ENCODE measurements at regions not wholly inside any gene's neighbourhood (a gene's known extent, or its start where the extent isn't known, plus 50 kb on each side); places are given as distances from the start of the nearest gene placed in this dataset.

DNA sequence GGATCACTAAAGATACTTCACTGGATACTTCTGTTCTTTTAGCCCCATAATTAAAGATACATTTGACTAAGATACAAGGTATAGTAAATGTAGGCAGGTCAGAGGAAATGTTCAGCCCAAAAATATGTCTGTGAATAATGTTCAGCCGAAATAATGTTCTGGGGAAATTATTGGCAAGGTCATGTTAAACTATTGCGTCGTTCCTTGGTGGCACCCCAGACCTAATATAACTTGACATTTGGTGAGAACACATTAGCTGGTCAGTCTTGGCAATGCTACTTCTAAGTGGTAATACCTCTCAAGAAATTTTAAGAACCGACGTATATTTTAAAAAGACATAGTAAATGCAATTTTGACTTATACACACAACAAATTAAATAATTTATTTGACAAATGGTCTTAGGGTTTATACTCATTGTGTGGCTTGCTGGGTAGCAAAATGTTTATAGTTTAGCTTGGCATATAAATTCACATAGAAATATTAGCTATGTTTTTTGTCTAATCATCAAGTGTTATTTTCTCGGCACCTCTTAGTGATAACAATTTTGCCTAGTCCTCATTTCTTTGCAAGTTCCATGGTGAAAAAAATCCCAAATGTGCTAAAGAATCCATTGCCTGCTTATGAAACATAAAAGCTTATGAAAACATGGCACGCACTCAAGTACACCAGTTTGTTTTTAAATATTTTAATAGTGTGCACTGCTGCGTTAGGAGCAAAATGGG, 270.3 kb upstream of the NEBL start:
- no peak for ATAC-seq
- H3K36me3 Mint-ChIP-seq: no peaks in the 10 kb centered on the region
- H3K27me3 Mint-ChIP-seq: peaks cover 26% of the 10 kb centered on the region
- H3K4me1 Mint-ChIP-seq: no peaks in the 10 kb centered on the region
- H3K4me3 Mint-ChIP-seq: no peak overlapping the region
- H3K9me3 Mint-ChIP-seq: peaks cover 4% of the 10 kb centered on the region
- H3K27ac Mint-ChIP-seq: no peak overlapping the region

DNA sequence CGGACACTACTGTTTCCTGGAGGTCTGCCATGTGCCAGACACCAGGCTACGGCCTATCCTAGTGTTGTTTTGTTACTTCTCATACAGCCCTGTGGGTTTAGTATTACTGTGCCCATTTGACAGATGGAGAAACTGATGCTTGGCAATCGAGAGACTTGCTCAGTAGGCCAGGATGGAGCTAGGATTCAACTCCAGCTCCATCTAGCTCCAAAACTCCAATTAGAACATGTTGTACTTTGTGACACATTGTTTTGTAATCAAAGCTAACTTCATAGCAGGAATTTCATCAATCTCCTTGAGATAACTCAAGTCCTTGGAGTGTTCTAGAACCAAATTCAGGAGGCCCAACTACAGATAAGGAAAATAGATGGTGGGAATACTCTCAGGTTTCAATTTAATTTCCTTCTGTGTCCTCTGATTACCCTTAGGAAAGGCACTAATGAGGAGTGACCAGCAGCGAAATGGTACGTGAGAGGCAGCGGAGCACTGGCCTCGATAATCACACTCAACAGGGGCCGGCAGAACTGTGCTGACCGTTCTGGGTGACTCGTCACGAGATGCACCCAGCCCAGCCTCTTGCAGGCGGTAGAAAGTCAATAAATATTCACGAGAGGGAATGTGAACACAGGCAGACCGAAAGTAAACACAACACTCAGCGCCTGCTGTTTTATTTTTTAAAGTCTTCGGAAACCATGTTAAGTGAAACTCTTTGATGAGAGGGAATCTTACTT, 269.6 kb upstream of the NEBL start:
- Mint-ChIP-seq H3K27me3 (peaks cover 21% of the 10 kb centered on the region), H3K9me3 (peaks cover 5% of the 10 kb centered on the region), H3K4me3 (no peak overlapping the region), H3K36me3 (no peaks in the 10 kb centered on the region), H3K27ac (no peak overlapping the region), H3K4me1 (no peaks in the 10 kb centered on the region)
- ATAC-seq: no peak

- Mint-ChIP-seq H3K9me3 (peaks cover 11% of the 10 kb centered on the region), H3K4me3 (no peak overlapping the region)
- ATAC-seq: no peak
Measured at GRCh38 chr10:21165489-21165888, 268.4 kb upstream of the NEBL start.

DNA sequence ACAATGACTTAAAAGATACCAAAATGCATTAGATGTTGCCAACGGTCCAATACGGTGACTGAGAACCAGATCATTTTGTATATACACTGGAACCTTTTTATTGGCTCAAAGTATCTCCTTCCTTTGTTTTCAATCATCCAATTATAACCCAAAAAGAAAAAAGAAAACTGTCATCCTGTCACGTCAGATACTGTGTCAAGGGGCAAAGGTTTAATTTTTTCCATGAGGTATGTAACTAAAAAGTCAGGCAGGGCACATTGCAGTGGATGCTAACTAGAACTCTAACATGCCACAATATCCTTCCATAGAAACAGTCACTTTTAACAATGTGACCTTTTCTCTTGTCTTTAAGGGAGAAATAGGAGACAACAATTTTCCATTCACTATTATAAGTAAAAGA, 267.6 kb upstream of the NEBL start:
- H3K27me3 Mint-ChIP-seq: peaks cover under 1% of the 10 kb centered on the region
- no peak overlapping the region for H3K4me3 Mint-ChIP-seq
- peaks cover 11% of the 10 kb centered on the region for H3K9me3 Mint-ChIP-seq
- ATAC-seq: no peak
- no peaks in the 10 kb centered on the region for H3K4me1 Mint-ChIP-seq
- no peaks in the 10 kb centered on the region for H3K36me3 Mint-ChIP-seq
- H3K27ac Mint-ChIP-seq: no peak overlapping the region

More at GRCh38 chr10:21165489-21165888, 268.4 kb upstream of the NEBL start:
- Mint-ChIP-seq H3K27me3 (peaks cover 9% of the 10 kb centered on the region), H3K4me1 (no peaks in the 10 kb centered on the region), H3K36me3 (no peaks in the 10 kb centered on the region), H3K27ac (no peak overlapping the region)

GRCh38 chr10:21162948-21163347, 265.8 kb upstream of the NEBL start:
- ATAC-seq: no peak
- H3K27ac Mint-ChIP-seq: no peak overlapping the region
- no peak overlapping the region for H3K4me3 Mint-ChIP-seq
- H3K27me3 Mint-ChIP-seq: peaks cover 9% of the 10 kb centered on the region
- H3K36me3 Mint-ChIP-seq: no peaks in the 10 kb centered on the region
- H3K4me1 Mint-ChIP-seq: no peaks in the 10 kb centered on the region
- H3K9me3 Mint-ChIP-seq: peaks cover 11% of the 10 kb centered on the region

- no peak for ATAC-seq
- no peak overlapping the region for H3K4me3 Mint-ChIP-seq
- peaks cover 9% of the 10 kb centered on the region for H3K27me3 Mint-ChIP-seq
- H3K36me3 Mint-ChIP-seq: no peaks in the 10 kb centered on the region
- no peaks in the 10 kb centered on the region for H3K4me1 Mint-ChIP-seq
- H3K9me3 Mint-ChIP-seq: peaks cover 11% of the 10 kb centered on the region
- no peak overlapping the region for H3K27ac Mint-ChIP-seq
Measured at GRCh38 chr10:21161647-21162046, 264.5 kb upstream of the NEBL start.

GRCh38 chr10:21161090-21161625, 264.0 kb upstream of the NEBL start:
- Mint-ChIP-seq H3K9me3 (peaks cover 11% of the 10 kb centered on the region), H3K27ac (no peak overlapping the region), H3K4me3 (no peak overlapping the region), H3K4me1 (no peaks in the 10 kb centered on the region), H3K36me3 (no peaks in the 10 kb centered on the region), H3K27me3 (peaks cover 9% of the 10 kb centered on the region)
- ATAC-seq: no peak

DNA sequence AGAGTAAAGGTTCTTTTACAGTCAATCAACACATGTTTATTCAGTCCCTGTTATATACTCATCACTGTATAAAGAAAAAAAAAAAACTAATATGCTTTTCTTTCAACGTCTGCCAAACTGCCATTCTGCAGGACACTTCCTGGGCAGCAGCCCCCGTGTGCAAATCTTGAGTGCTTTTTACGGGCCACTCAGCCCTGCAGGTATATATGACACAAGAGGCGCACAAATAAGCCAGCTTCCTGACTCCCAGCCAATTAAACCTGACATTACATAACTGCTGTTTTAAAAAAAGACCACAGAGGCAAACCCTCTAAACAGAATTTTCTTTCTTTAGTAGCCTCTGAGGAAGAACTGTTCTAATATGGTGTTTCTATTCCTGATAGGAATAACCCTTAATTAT, 263.0 kb upstream of the NEBL start:
- H3K4me3 Mint-ChIP-seq: no peak overlapping the region
- H3K27ac Mint-ChIP-seq: no peak overlapping the region
- ATAC-seq: no peak
- H3K4me1 Mint-ChIP-seq: no peaks in the 10 kb centered on the region
- H3K27me3 Mint-ChIP-seq: peaks cover 9% of the 10 kb centered on the region
- no peaks in the 10 kb centered on the region for H3K36me3 Mint-ChIP-seq
- peaks cover 11% of the 10 kb centered on the region for H3K9me3 Mint-ChIP-seq

GRCh38 chr10:21159669-21160068, 262.6 kb upstream of the NEBL start:
- no peak for ATAC-seq
- no peak overlapping the region for H3K4me3 Mint-ChIP-seq
- no peaks in the 10 kb centered on the region for H3K36me3 Mint-ChIP-seq
- H3K27me3 Mint-ChIP-seq: peaks cover 9% of the 10 kb centered on the region
- H3K27ac Mint-ChIP-seq: no peak overlapping the region
- H3K4me1 Mint-ChIP-seq: no peaks in the 10 kb centered on the region
- H3K9me3 Mint-ChIP-seq: peaks cover 11% of the 10 kb centered on the region

DNA sequence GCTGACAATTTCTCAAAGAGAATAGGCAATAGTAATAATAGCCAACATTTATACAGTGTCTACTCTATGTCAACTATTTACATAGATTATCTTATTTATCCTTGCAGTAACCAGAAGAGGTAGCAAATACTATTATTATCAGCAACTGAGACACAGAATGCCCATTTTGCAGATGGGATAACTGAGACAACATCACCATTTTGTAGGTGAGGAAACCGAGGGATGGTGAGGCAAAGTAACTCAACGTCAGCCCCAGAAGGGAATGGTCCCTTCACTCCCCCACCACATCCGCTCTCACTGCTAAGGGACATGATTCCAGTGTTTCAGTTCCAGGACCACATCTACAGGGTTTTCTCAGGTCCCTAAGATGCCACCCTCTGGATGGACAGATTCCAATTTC, 261.2 kb upstream of the NEBL start:
- Mint-ChIP-seq H3K4me1 (no peaks in the 10 kb centered on the region), H3K9me3 (peaks cover 9% of the 10 kb centered on the region), H3K27me3 (peaks cover 9% of the 10 kb centered on the region), H3K36me3 (no peaks in the 10 kb centered on the region), H3K27ac (no peak overlapping the region), H3K4me3 (no peak overlapping the region)
- no peak for ATAC-seq

DNA sequence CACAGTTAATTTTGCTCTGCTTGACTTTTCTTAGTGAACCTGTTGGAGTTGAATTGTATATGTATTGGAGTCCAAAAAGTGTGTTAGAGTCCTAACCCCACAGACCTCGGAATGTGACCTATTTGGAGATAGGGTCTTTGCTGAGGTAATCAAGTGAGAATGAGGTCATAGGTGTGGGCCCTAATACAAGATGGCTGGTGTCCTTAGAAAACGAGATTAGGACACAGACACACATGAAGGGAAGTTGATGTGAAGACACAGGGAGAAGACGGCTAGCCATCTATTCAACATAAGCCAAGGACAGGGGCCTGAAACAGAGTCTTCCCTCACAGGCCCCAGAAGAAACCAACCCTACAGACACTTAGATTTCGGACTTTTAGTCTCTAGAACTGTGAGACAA, 260.6 kb upstream of the NEBL start:
- no peak overlapping the region for H3K4me3 Mint-ChIP-seq
- H3K27me3 Mint-ChIP-seq: peaks cover 10% of the 10 kb centered on the region
- H3K36me3 Mint-ChIP-seq: no peaks in the 10 kb centered on the region
- peaks cover 8% of the 10 kb centered on the region for H3K9me3 Mint-ChIP-seq
- H3K27ac Mint-ChIP-seq: no peak overlapping the region
- ATAC-seq: no peak
- H3K4me1 Mint-ChIP-seq: no peaks in the 10 kb centered on the region

DNA sequence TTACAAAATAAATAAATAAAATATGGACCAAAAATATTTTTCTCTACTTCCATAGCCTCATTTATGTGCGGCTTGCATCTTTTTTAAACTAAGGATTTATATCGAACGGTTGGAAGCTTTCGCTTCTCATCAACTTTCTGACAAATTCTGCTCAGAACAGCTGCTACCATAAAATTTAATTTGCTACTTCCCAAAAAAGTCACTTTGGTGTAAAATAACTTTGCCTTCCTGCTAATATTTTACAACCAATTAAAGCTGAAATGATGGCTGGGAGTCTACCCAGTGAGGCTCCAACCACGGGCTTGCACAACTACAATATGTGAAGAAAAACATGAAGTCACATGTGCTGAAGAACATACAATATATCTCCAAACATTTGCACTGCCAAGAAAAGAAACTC, 253.1 kb upstream of the NEBL start:
- H3K36me3 Mint-ChIP-seq: no peaks in the 10 kb centered on the region
- no peak for ATAC-seq
- no peak overlapping the region for H3K27ac Mint-ChIP-seq
- H3K9me3 Mint-ChIP-seq: peaks cover 3% of the 10 kb centered on the region
- peaks cover 17% of the 10 kb centered on the region for H3K27me3 Mint-ChIP-seq
- no peaks in the 10 kb centered on the region for H3K4me1 Mint-ChIP-seq
- no peak overlapping the region for H3K4me3 Mint-ChIP-seq

GRCh38 chr10:21146436-21146789, 249.3 kb upstream of the NEBL start:
- ATAC-seq: no peak

GRCh38 chr10:21145751-21146435, 248.8 kb upstream of the NEBL start:
- Mint-ChIP-seq H3K4me3 (no peak overlapping the region), H3K4me1 (no peaks in the 10 kb centered on the region), H3K27me3 (no peaks in the 10 kb centered on the region), H3K36me3 (no peaks in the 10 kb centered on the region), H3K9me3 (peaks cover 3% of the 10 kb centered on the region), H3K27ac (no peak overlapping the region)
- ATAC-seq: no peak

More at GRCh38 chr10:21146436-21146789, 249.3 kb upstream of the NEBL start:
- Mint-ChIP-seq H3K27ac (no peak overlapping the region), H3K27me3 (peaks cover 3% of the 10 kb centered on the region), H3K36me3 (no peaks in the 10 kb centered on the region), H3K9me3 (peaks cover 3% of the 10 kb centered on the region), H3K4me1 (no peaks in the 10 kb centered on the region), H3K4me3 (no peak overlapping the region)

- Mint-ChIP-seq H3K27ac (no peak overlapping the region), H3K27me3 (no peaks in the 10 kb centered on the region), H3K4me3 (no peak overlapping the region), H3K36me3 (no peaks in the 10 kb centered on the region), H3K4me1 (no peaks in the 10 kb centered on the region), H3K9me3 (peaks cover 3% of the 10 kb centered on the region)
- ATAC-seq: no peak
Measured at GRCh38 chr10:21144047-21144446, 246.9 kb upstream of the NEBL start.

Measured in stimulated activated memory B cell treated with anti-CD40 and anti-IgM and Interleukin-4, amounts not matched to agents 10 μg/mL and 1 μg/mL and 100 μg/mL, for 72 hours (primary cell).